A549 (cell line): ENCODE measurements at regions not wholly inside any gene's neighbourhood (a gene's known extent, or its start where the extent isn't known, plus 50 kb on each side); places are given as distances from the start of the nearest gene placed in this dataset.

Experiments
- ATAC-seq, 2 experiments: fragments of 200-7000 bp in 1 of 2; fragments of >200 bp in 1 of 2; cut with Nextera tagmentation in 1 of 2; cut with Tn5 transposase in 1 of 2; 3 replicates each; pipeline versions ENCODE4 v1.8.0 to v1.9.1; 2018 to 2020; ENCODE audit warnings: mild to moderate bottlenecking in 1 of 2, moderate library complexity in 1 of 2
- CTCF ChIA-PET: fragments of 300-600 bp; sonication (Branson Sonifier 250); formaldehyde crosslinking; extraction: SDS; loops from one replicate; lab custom pipeline; 2021; ENCODE audit warnings: antibody characterized with exemption, inconsistent platforms; lab: Yijun Ruan, JAX
- POLR2A ChIA-PET: fragments of 350-600 bp; formaldehyde crosslinking; extraction: SDS; loops from one replicate; lab custom pipeline; 2021; ENCODE audit warnings: antibody characterized with exemption, inconsistent platforms; lab: Yijun Ruan, JAX
- DNase-seq, 2 experiments: peaks; one replicate each; pipeline versions ENCODE4 v3.0.0 to v3.0.0-alpha.2; 2011 to 2016; ENCODE audit warnings: low read depth in 1 of 2, low spot score in 1 of 2
- FAIRE-seq: peaks from 2 replicates; lab custom pipeline; 2011; peaks lifted over from hg19 to GRCh38; lab: Jason Lieb, UNC
- H3K27ac ChIP-seq, 2 experiments: fragments of >200 bp; sonication (Bioruptor Twin); formaldehyde crosslinking; 3 replicates each; pipeline ENCODE4 v1.5.1; 2016 to 2017
- H3K4me1 ChIP-seq: fragments of >200 bp; sonication (Bioruptor Twin); formaldehyde crosslinking; 3 replicates; pipeline ENCODE4 v1.6.1; 2016
- H3K4me2 ChIP-seq: fragments of >200 bp; sonication (Bioruptor Twin); formaldehyde crosslinking; 3 replicates; pipeline ENCODE4 v1.6.1; 2016
- H3K4me3 ChIP-seq: fragments of >200 bp; sonication (Bioruptor Twin); formaldehyde crosslinking; 3 replicates; pipeline ENCODE4 v1.5.1; 2016
- H3K9me3 ChIP-seq: fragments of >200 bp; sonication (Bioruptor Twin); formaldehyde crosslinking; 3 replicates; pipeline ENCODE4 v1.6.1; 2016
- CBX2 ChIP-seq: fragments of 200-600 bp; sonication (generic); IDR thresholded peaks from 2 replicates; pipeline ENCODE4 v1.6.1; 2016; ENCODE audit warnings: low read depth, mild to moderate bottlenecking, borderline replicate concordance
- CHD4 ChIP-seq: fragments of 200-600 bp; sonication (generic); IDR thresholded peaks from 2 replicates; pipeline ENCODE4 v1.6.1; 2016; ENCODE audit warnings: antibody characterized with exemption, mild to moderate bottlenecking, borderline replicate concordance
- EHMT2 ChIP-seq: fragments of 200-600 bp; sonication (generic); IDR thresholded peaks from 2 replicates; pipeline ENCODE4 v1.6.1; 2016; ENCODE audit warnings: antibody characterized with exemption, low read depth, mild to moderate bottlenecking, moderate library complexity
- EP300 ChIP-seq, 2 experiments: fragments of >200 bp; sonication (Bioruptor Twin); formaldehyde crosslinking; IDR thresholded peaks; 2 replicates in 1 of 2; 3 replicates in 1 of 2; pipeline ENCODE4 v1.6.1; 2016 to 2017
- FOSB ChIP-seq: fragments of 250-450 bp; sonication (Bioruptor Pico); IDR thresholded peaks from 2 replicates; pipeline ENCODE4 v1.5.0; 2020; ENCODE audit warnings: mild to moderate bottlenecking, moderate library complexity
- GATA3 ChIP-seq: IDR thresholded peaks from 2 replicates; pipeline ENCODE4 v1.6.1; 2012; ENCODE audit warnings: borderline replicate concordance
- HDAC2 ChIP-seq: fragments of 200-600 bp; sonication (generic); IDR thresholded peaks from 2 replicates; pipeline ENCODE4 v1.6.1; 2016
- KDM5A ChIP-seq: fragments of 200-600 bp; sonication (generic); IDR thresholded peaks from 2 replicates; pipeline ENCODE4 v1.6.1; 2016; ENCODE audit warnings: antibody characterized with exemption, mild to moderate bottlenecking
- MAFK ChIP-seq: fragments of 450-650 bp; IDR thresholded peaks from 2 replicates; pipeline ENCODE4 v1.6.1; 2014; ENCODE audit not compliant: partially characterized antibody
- MAX ChIP-seq: IDR thresholded peaks from 2 replicates; pipeline ENCODE4 v1.6.1; 2012
- MAZ ChIP-seq: fragments of 150-350 bp; IDR thresholded peaks from 2 replicates; pipeline ENCODE4 v1.6.1; 2014; ENCODE audit warnings: antibody characterized with exemption, low read depth, low read length, borderline replicate concordance
- MYC ChIP-seq: IDR thresholded peaks from 2 replicates; pipeline ENCODE4 v1.6.1; 2012; ENCODE audit warnings: mild to moderate bottlenecking, inconsistent platforms, low read length, improper control_type of control experiment, borderline replicate concordance
- NFE2L2 ChIP-seq: fragments of 150-350 bp; conservative IDR thresholded peaks from 2 replicates; pipeline ENCODE4 v1.6.1; 2014; ENCODE audit warnings: low read length
- RFX5 ChIP-seq: fragments of 450-650 bp; IDR thresholded peaks from 2 replicates; pipeline ENCODE4 v1.7.1; 2014; ENCODE audit warnings: antibody characterized with exemption, mild to moderate bottlenecking, moderate library complexity
- SMC3 ChIP-seq: fragments of >200 bp; sonication (Bioruptor Twin); formaldehyde crosslinking; IDR thresholded peaks from 3 replicates; pipeline ENCODE4 v1.6.1; 2018; ENCODE audit warnings: inconsistent platforms
- ZNF302 ChIP-seq: fragments of 250-450 bp; sonication (Bioruptor Pico); IDR thresholded peaks from 2 replicates; pipeline ENCODE4 v1.9.0; 2021; ENCODE audit warnings: inconsistent platforms, mild to moderate bottlenecking, moderate library complexity
- ZSCAN20 ChIP-seq: fragments of 250-450 bp; sonication (Bioruptor Pico); IDR thresholded peaks from 2 replicates; pipeline ENCODE4 v1.8.0; 2022; ENCODE audit warnings: mild to moderate bottlenecking, moderate library complexity
- WGBS: methylation state at CpG from one replicate; pipeline ENCODE4 v1.1.6; 2017; ENCODE audit errors: missing lambda C conversion rate; 5-methylcytosine and 5-hydroxymethylcytosine counted together
- TF ChIP-seq, protein P1 (sequence below): fragments of 250-450 bp; sonication (Bioruptor Pico); IDR thresholded peaks from 2 replicates; pipeline ENCODE4 v1.5.0; 2021; ENCODE audit warnings: mild to moderate bottlenecking, moderate library complexity, borderline replicate concordance
- TF ChIP-seq, protein P2 (sequence below): IDR thresholded peaks from 2 replicates; pipeline ENCODE4 v1.6.1; 2012; ENCODE audit warnings: low read depth, borderline replicate concordance
- TF ChIP-seq, protein P3 (sequence below): fragments of 200-600 bp; sonication (generic); IDR thresholded peaks from 2 replicates; pipeline ENCODE4 v1.6.1; 2016; ENCODE audit warnings: antibody characterized with exemption, mild to moderate bottlenecking, moderate library complexity

DNA sequence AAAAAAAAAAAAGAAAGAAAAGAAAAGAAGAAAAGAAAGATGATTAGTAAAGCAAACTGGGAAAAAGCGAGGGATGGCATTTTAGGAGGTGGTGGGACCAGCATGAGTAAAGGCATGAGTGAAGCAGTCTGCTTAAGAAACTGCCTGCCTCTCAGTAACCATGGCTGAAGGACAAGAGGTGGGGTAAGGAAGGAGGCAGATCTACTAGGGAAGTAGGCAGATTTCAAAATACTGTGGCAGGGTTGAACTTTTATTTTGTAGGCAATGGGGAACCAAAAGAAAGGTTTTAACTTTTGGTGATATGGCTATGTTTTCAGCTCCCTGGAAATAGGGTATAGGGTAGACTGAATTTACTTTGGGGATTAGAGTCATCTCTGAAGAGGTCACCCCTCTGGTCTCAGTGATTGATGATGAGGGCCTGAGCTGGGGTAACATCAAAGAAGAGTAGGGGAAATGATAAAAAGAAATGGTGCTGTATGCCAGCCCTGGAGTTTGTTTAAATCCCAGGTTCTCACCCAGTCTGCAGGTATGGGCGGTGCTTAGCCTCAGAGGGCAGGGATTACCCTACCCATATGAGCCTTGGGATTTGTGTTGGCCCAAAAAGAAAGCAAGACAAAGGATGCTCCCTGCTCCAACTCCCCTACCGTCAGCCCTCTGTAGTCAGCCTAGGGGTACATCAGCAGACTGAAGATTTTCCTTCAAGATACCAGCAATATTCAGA lies 316.2 kb downstream of the CWC27 start:
- ChIA-PET POLR2A (no interaction called here), CTCF (interaction anchor here (0.6 to 1.1 kb wide), 3 partner anchors 14 to 16 kb away, joined by 3 to 4 read pairs (median 3); no protein-coding TSS in a partner anchor)
- Histone ChIP-seq H3K27ac (no peak overlapping the region), H3K4me1 (no peaks in the 10 kb centered on the region), H3K4me3 (no peak overlapping the region), H3K4me2 (no peak overlapping the region), H3K9me3 (no peaks in the 10 kb centered on the region)
- DNase-seq (no peak), ATAC-seq (no peak), FAIRE-seq (no peak)
- WGBS = 87% methylated on average over 3 of the region's 3 CpGs
- TF ChIP-seq ZNF302 (no peak), MAX (no peak), MAFK (no peak), NFE2L2 (no peak), MAZ (no peak), EP300 (IDR thresholded peaks at IDR 0.05) (no peak), RFX5 (no peak), CHD4 (no peak), KDM5A (no peak), SMC3 (no peak), GATA3 (no peak), ZSCAN20 (CRISPR knock-in tag) (no peak), EHMT2 (no peak)
- TF ChIP-seq, protein P1, sequence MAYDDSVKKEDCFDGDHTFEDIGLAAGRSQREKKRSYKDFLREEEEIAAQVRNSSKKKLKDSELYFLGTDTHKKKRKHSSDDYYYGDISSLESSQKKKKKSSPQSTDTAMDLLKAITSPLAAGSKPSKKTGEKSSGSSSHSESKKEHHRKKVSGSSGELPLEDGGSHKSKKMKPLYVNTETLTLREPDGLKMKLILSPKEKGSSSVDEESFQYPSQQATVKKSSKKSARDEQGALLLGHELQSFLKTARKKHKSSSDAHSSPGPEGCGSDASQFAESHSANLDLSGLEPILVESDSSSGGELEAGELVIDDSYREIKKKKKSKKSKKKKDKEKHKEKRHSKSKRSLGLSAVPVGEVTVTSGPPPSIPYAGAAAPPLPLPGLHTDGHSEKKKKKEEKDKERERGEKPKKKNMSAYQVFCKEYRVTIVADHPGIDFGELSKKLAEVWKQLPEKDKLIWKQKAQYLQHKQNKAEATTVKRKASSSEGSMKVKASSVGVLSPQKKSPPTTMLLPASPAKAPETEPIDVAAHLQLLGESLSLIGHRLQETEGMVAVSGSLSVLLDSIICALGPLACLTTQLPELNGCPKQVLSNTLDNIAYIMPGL (CRISPR knock-in tag) = no peak
- TF ChIP-seq, protein P2, sequence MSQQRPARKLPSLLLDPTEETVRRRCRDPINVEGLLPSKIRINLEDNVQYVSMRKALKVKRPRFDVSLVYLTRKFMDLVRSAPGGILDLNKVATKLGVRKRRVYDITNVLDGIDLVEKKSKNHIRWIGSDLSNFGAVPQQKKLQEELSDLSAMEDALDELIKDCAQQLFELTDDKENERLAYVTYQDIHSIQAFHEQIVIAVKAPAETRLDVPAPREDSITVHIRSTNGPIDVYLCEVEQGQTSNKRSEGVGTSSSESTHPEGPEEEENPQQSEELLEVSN = no peak
- TF ChIP-seq, protein P3, sequence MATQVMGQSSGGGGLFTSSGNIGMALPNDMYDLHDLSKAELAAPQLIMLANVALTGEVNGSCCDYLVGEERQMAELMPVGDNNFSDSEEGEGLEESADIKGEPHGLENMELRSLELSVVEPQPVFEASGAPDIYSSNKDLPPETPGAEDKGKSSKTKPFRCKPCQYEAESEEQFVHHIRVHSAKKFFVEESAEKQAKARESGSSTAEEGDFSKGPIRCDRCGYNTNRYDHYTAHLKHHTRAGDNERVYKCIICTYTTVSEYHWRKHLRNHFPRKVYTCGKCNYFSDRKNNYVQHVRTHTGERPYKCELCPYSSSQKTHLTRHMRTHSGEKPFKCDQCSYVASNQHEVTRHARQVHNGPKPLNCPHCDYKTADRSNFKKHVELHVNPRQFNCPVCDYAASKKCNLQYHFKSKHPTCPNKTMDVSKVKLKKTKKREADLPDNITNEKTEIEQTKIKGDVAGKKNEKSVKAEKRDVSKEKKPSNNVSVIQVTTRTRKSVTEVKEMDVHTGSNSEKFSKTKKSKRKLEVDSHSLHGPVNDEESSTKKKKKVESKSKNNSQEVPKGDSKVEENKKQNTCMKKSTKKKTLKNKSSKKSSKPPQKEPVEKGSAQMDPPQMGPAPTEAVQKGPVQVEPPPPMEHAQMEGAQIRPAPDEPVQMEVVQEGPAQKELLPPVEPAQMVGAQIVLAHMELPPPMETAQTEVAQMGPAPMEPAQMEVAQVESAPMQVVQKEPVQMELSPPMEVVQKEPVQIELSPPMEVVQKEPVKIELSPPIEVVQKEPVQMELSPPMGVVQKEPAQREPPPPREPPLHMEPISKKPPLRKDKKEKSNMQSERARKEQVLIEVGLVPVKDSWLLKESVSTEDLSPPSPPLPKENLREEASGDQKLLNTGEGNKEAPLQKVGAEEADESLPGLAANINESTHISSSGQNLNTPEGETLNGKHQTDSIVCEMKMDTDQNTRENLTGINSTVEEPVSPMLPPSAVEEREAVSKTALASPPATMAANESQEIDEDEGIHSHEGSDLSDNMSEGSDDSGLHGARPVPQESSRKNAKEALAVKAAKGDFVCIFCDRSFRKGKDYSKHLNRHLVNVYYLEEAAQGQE = no peak

- POLR2A ChIA-PET = no interaction called here
These were observed 316.8 kb downstream of the CWC27 start for GRCh38 chr5:65085516-65085850.

More at GRCh38 chr5:65085516-65085850, 316.8 kb downstream of the CWC27 start:
- TF ChIP-seq HDAC2 (no peak), CBX2 (no peak), MYC (no peak), MAZ (no peak), EP300 (IDR thresholded peaks at IDR 0.05) (no peak), FOSB (CRISPR knock-in tag) (no peak)
- TF ChIP-seq, all 56 proteins: peak for 0
- Histone ChIP-seq H3K27ac (no peak overlapping the region), H3K4me2 (no peak overlapping the region), H3K4me3 (no peak overlapping the region), H3K4me1 (no peaks in the 10 kb centered on the region), H3K9me3 (no peaks in the 10 kb centered on the region)
- no peak for ATAC-seq
- no peak for DNase-seq
- CTCF ChIA-PET = interaction anchor here (0.7 to 1.1 kb wide), 2 partner anchors 15 kb away, joined by 3 read pairs; no protein-coding TSS in a partner anchor
- no peak for FAIRE-seq
- WGBS = 95% methylated on average over 1 of the region's 1 CpG
